ENCODE measurements at regions not wholly inside any gene's neighbourhood (a gene's known extent, or its start where the extent isn't known, plus 50 kb on each side); places are given as distances from the start of the nearest gene placed in this dataset.

- TF ChIP-seq ZNF232 (CRISPR knock-in tag; IDR thresholded peaks at IDR 0.05) = no peak
- TF ChIP-seq NR2C2 (CRISPR knock-in tag; IDR thresholded peaks at IDR 0.05) = no peak
- TF ChIP-seq ZNF121 (CRISPR knock-in tag; IDR thresholded peaks at IDR 0.05) = no peak
- no peak for TF ChIP-seq MAX (CRISPR knock-in tag; IDR thresholded peaks at IDR 0.05)
- no peak for TF ChIP-seq PREB (CRISPR knock-in tag; IDR thresholded peaks at IDR 0.05; ENCODE audit: borderline replicate concordance)
- no peak for TF ChIP-seq CTCF (IDR thresholded peaks at IDR 0.05)
Measured at GRCh38 chr6:14434916-14435690, 317.5 kb downstream of the CD83 start.
